Hepatocyte (in vitro differentiated cells): ENCODE measurements at regions not wholly inside any gene's neighbourhood (a gene's known extent, or its start where the extent isn't known, plus 50 kb on each side); places are given as distances from the start of the nearest gene placed in this dataset.
A peak's percentile ranks its signal among the peaks of the same experiment; 100 is the strongest.

Experiments used
- DNase-seq: peaks from one replicate; pipeline ENCODE4 v3.0.0-alpha.2; 2016; ENCODE audit warnings: low spot score
- H2AFZ ChIP-seq: fragments of 200-600 bp; sonication (generic); 2 replicates; pipeline ENCODE4 v1.6.0; 2016; ENCODE audit warnings: antibody characterized with exemption, mild to moderate bottlenecking
- H3K27ac ChIP-seq: fragments of 200-600 bp; sonication (generic); 2 replicates; pipeline ENCODE4 v1.5.1; 2016; ENCODE audit warnings: mild to moderate bottlenecking
- H3K27me3 ChIP-seq: fragments of 200-600 bp; sonication (generic); 2 replicates; pipeline ENCODE4 v1.6.1; 2016
- H3K36me3 ChIP-seq: fragments of 200-600 bp; sonication (generic); replicated peaks from 2 replicates; pipeline ENCODE4 v1.5.1; 2016; ENCODE audit warnings: low read depth; ENCODE audit not compliant: insufficient read depth
- H3K4me1 ChIP-seq: fragments of 200-600 bp; sonication (generic); 2 replicates; pipeline ENCODE4 v1.5.1; 2016; ENCODE audit warnings: mild to moderate bottlenecking, moderate library complexity; ENCODE audit not compliant: insufficient read depth
- H3K4me2 ChIP-seq: fragments of 200-600 bp; sonication (generic); 2 replicates; pipeline ENCODE4 v1.6.0; 2016
- H3K4me3 ChIP-seq: fragments of 200-600 bp; sonication (generic); 2 replicates; pipeline ENCODE4 v1.5.1; 2016; ENCODE audit warnings: mild to moderate bottlenecking
- H3K79me2 ChIP-seq: fragments of 200-600 bp; sonication (generic); 2 replicates; pipeline ENCODE4 v1.6.0; 2017; ENCODE audit warnings: mild to moderate bottlenecking
- H3K9me2 ChIP-seq: fragments of 200-600 bp; sonication (generic); replicated peaks from 2 replicates; pipeline ENCODE4 v1.6.0; 2017; ENCODE audit warnings: mild to moderate bottlenecking; ENCODE audit not compliant: insufficient read depth
- H3K9me3 ChIP-seq: fragments of 200-600 bp; sonication (generic); 2 replicates; pipeline ENCODE4 v1.5.1; 2016; ENCODE audit warnings: low read depth, mild to moderate bottlenecking
- H4K20me1 ChIP-seq: fragments of 200-600 bp; sonication (generic); 2 replicates; pipeline ENCODE4 v1.6.0; 2016; ENCODE audit warnings: mild to moderate bottlenecking; ENCODE audit not compliant: insufficient read depth, poor library complexity, severe bottlenecking
- EZH2 ChIP-seq: fragments of 200-600 bp; sonication (generic); IDR thresholded peaks from 2 replicates; pipeline ENCODE4 v1.6.1; 2016; ENCODE audit warnings: antibody characterized with exemption, mild to moderate bottlenecking, borderline replicate concordance
- EZH2phosphoT487 ChIP-seq: fragments of 200-600 bp; sonication (generic); IDR thresholded peaks from one replicate; pipeline ENCODE4 v1.6.1; 2018; ENCODE audit warnings: antibody characterized with exemption, mild to moderate bottlenecking, low read depth, moderate library complexity; ENCODE audit not compliant: unreplicated experiment, severe bottlenecking
- WGBS: methylation state at CpG from one replicate; pipeline ENCODE4 v1.1.6; 2016; ENCODE audit warnings: low lambda C conversion rate; ENCODE audit errors: missing lambda C conversion rate; 5-methylcytosine and 5-hydroxymethylcytosine counted together
- TF ChIP-seq, protein P1 (sequence below): fragments of 200-600 bp; sonication (generic); IDR thresholded peaks from 2 replicates; pipeline ENCODE4 v1.5.1; 2016; ENCODE audit warnings: antibody characterized with exemption, mild to moderate bottlenecking; ENCODE audit not compliant: poor library complexity

DNA sequence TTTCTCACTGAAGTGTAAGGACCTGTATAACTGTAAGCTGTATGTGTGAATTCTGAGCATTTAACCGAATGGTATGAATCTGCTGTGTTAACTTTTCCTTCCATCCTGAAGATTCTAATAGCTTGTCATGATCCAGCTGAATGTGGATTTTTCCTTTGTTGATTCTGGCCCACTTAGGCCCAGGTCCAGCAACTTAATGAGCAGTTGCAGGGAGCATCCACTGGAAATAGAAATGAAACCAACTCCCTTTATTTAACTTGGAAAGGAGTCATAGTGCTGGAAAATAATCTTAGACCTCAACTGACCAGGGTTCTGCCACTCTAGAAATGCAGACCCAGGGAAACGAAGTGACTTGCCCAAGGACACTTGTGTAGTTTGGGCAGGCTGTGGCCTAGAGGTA, 142.3 kb upstream of the MTNR1B start:
- DNase-seq = no peak
- H2AFZ ChIP-seq = no peak overlapping the region
- 85% methylated on average over 2 of the region's 2 CpGs for WGBS
- H3K9me3 ChIP-seq = no peaks in the 10 kb centered on the region
- H3K4me2 ChIP-seq = no peak overlapping the region
- peaks cover 8% of the 10 kb centered on the region for H3K4me1 ChIP-seq
- H3K79me2 ChIP-seq = no peaks in the 10 kb centered on the region
- no peak overlapping the region for H3K27ac ChIP-seq
- no peaks in the 10 kb centered on the region for H3K9me2 ChIP-seq
- TF ChIP-seq EZH2 = no peak
- TF ChIP-seq, protein P1, sequence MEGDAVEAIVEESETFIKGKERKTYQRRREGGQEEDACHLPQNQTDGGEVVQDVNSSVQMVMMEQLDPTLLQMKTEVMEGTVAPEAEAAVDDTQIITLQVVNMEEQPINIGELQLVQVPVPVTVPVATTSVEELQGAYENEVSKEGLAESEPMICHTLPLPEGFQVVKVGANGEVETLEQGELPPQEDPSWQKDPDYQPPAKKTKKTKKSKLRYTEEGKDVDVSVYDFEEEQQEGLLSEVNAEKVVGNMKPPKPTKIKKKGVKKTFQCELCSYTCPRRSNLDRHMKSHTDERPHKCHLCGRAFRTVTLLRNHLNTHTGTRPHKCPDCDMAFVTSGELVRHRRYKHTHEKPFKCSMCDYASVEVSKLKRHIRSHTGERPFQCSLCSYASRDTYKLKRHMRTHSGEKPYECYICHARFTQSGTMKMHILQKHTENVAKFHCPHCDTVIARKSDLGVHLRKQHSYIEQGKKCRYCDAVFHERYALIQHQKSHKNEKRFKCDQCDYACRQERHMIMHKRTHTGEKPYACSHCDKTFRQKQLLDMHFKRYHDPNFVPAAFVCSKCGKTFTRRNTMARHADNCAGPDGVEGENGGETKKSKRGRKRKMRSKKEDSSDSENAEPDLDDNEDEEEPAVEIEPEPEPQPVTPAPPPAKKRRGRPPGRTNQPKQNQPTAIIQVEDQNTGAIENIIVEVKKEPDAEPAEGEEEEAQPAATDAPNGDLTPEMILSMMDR = no peak
- no peak for TF ChIP-seq EZH2phosphoT487
- no peaks in the 10 kb centered on the region for H3K27me3 ChIP-seq
- no peaks in the 10 kb centered on the region for H3K36me3 ChIP-seq
- H4K20me1 ChIP-seq = no peaks in the 10 kb centered on the region
- no peak overlapping the region for H3K4me3 ChIP-seq

DNA sequence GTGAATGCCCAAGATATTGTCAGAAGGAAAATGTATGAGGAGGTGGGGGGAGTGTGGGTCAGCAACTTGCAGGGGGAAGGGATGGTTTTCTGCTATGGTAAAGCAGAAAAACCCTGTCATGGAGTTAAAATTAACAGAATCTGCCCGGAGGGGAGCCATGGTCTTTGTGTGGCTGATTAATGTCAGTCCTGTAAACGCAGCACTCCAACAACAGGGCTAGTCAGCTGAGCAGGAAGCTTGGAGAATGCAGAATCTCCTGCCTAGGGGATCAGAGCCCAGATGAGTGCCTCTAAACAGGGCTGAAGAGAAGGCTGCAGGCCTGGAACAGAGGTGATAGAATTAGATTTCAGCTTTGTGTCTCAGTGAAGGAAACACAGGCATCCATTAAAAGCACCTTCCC, 140.9 kb upstream of the MTNR1B start:
- peak; percentile 16 for DNase-seq
- no peaks in the 10 kb centered on the region for H3K36me3 ChIP-seq
- H3K9me3 ChIP-seq = no peaks in the 10 kb centered on the region
- no peaks in the 10 kb centered on the region for H3K9me2 ChIP-seq
- no peak overlapping the region for H3K27ac ChIP-seq
- H3K4me3 ChIP-seq = no peak overlapping the region
- peaks cover 8% of the 10 kb centered on the region for H3K4me1 ChIP-seq
- 18% methylated on average over 2 of the region's 2 CpGs for WGBS
- H3K79me2 ChIP-seq = no peaks in the 10 kb centered on the region
- H3K27me3 ChIP-seq = no peaks in the 10 kb centered on the region
- H4K20me1 ChIP-seq = no peaks in the 10 kb centered on the region
- H3K4me2 ChIP-seq = no peak overlapping the region
- H2AFZ ChIP-seq = no peak overlapping the region
- TF ChIP-seq EZH2phosphoT487 = no peak
- TF ChIP-seq EZH2 = no peak

GRCh38 chr11:92829121-92829520, 140.3 kb upstream of the MTNR1B start:
- no peak overlapping the region for H3K4me3 ChIP-seq
- H3K27ac ChIP-seq = no peak overlapping the region
- no peaks in the 10 kb centered on the region for H3K9me3 ChIP-seq
- no peak for DNase-seq
- H4K20me1 ChIP-seq = no peaks in the 10 kb centered on the region
- no peaks in the 10 kb centered on the region for H3K27me3 ChIP-seq
- H3K79me2 ChIP-seq = no peaks in the 10 kb centered on the region
- H3K36me3 ChIP-seq = no peaks in the 10 kb centered on the region
- TF ChIP-seq, protein P1 = no peak
- TF ChIP-seq EZH2 (no peak), EZH2phosphoT487 (no peak)
- 87% methylated on average over 3 of the region's 3 CpGs for WGBS
- H3K9me2 ChIP-seq = no peaks in the 10 kb centered on the region
- H2AFZ ChIP-seq = no peak overlapping the region
- H3K4me1 ChIP-seq = peaks cover 8% of the 10 kb centered on the region
- no peak overlapping the region for H3K4me2 ChIP-seq

DNA sequence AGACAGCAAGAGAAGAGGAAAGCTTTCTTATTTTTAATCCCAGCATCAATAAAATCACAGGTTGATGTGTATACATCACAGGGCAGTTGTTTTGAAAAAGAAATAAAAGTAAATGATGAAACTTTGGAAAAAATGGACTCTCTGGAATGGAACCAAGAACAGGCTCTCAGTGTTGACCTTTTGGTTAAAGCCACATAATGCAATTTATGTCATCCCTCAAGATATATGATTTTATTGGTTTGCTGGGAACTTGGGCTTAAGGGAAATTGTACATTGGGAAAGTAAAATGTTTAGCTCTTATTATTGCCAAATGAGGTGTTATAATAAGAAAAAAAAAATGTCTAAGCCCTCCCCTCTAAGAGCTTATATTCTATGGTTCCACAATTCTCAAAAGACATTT, 139.8 kb upstream of the MTNR1B start:
- Histone ChIP-seq H3K27ac (no peak overlapping the region), H3K9me3 (no peaks in the 10 kb centered on the region), H3K9me2 (no peaks in the 10 kb centered on the region), H3K27me3 (no peaks in the 10 kb centered on the region), H4K20me1 (no peaks in the 10 kb centered on the region), H2AFZ (no peak overlapping the region), H3K4me3 (no peak overlapping the region), H3K4me1 (peaks cover 8% of the 10 kb centered on the region), H3K36me3 (no peaks in the 10 kb centered on the region), H3K4me2 (no peak overlapping the region), H3K79me2 (no peaks in the 10 kb centered on the region)
- DNase-seq = no peak
- no peak for TF ChIP-seq EZH2
- TF ChIP-seq, protein P1 = no peak
- TF ChIP-seq EZH2phosphoT487 = no peak
